ENCODE measurements at regions not wholly inside any gene's neighbourhood (a gene's known extent, or its start where the extent isn't known, plus 50 kb on each side); places are given as distances from the start of the nearest gene placed in this dataset.

- FAIRE-seq (no peak), ATAC-seq (no peak), DNase-seq (ENCODE audit: low read depth in 1 of 2, low spot score in 1 of 2) (no peak)
- Histone ChIP-seq H3K4me2 (no peak overlapping the region), H3K9me3 (no peaks in the 10 kb centered on the region), H3K4me1 (no peaks in the 10 kb centered on the region), H3K27ac (no peak overlapping the region), H3K4me3 (no peak overlapping the region)
- CTCF ChIA-PET = no interaction called here
- POLR2A ChIA-PET = no interaction called here
- WGBS (ENCODE audit: missing lambda C conversion rate) = 44% methylated on average over 11 of the region's 11 CpGs
- no peak for TF ChIP-seq TFCP2L1 (CRISPR knock-in tag; IDR thresholded peaks at IDR 0.05)
- TF ChIP-seq ZSCAN20 (CRISPR knock-in tag; IDR thresholded peaks at IDR 0.05) = no peak
- TF ChIP-seq USF2 (IDR thresholded peaks at IDR 0.05) = no peak
- TF ChIP-seq REST (IDR thresholded peaks at IDR 0.05) = no peak
- no peak for TF ChIP-seq SMC3 (IDR thresholded peaks at IDR 0.05)
- no peak for TF ChIP-seq RARB (CRISPR knock-in tag; IDR thresholded peaks at IDR 0.05)
- TF ChIP-seq CEBPB (IDR thresholded peaks at IDR 0.05) = no peak
- no peak for TF ChIP-seq EHF (CRISPR knock-in tag; IDR thresholded peaks at IDR 0.05)
- no peak for TF ChIP-seq RCOR1 (IDR thresholded peaks at IDR 0.05; ENCODE audit: low read depth, low read length)
- TF ChIP-seq FOSL2 (IDR thresholded peaks at IDR 0.05) = no peak
- TF ChIP-seq FOSL2 (CRISPR knock-in tag; IDR thresholded peaks at IDR 0.05) = no peak
- TF ChIP-seq NPAS2 (CRISPR knock-in tag; IDR thresholded peaks at IDR 0.05; ENCODE audit: borderline replicate concordance) = no peak
- no peak for TF ChIP-seq EP300 (IDR thresholded peaks at IDR 0.05)
- no peak for TF ChIP-seq EHMT2 (IDR thresholded peaks at IDR 0.05; ENCODE audit: low read depth)
- no peak for TF ChIP-seq RNF2 (IDR thresholded peaks at IDR 0.05; ENCODE audit: borderline replicate concordance, low read depth)
- TF ChIP-seq ATOH8 (CRISPR knock-in tag; IDR thresholded peaks at IDR 0.05; ENCODE audit: low read depth) = no peak
- no peak for TF ChIP-seq E2F6 (IDR thresholded peaks at IDR 0.05; ENCODE audit: borderline replicate concordance, low read depth)
- TF ChIP-seq NR3C1 (IDR thresholded peaks at IDR 0.05) = no peak
- TF ChIP-seq MAZ (IDR thresholded peaks at IDR 0.05; ENCODE audit: borderline replicate concordance, low read depth, low read length) = no peak
Observed at GRCh38 chr7:51456-52068, 140.8 kb upstream of the FAM20C start.

GRCh38 chr7:52100-52499 is 140.3 kb upstream of the FAM20C start:
- no peak overlapping the region for H3K4me3 ChIP-seq
- WGBS (ENCODE audit: missing lambda C conversion rate) = 9% methylated on average over 3 of the region's 3 CpGs
- no peak for TF ChIP-seq HEYL (CRISPR knock-in tag; IDR thresholded peaks at IDR 0.05)
- TF ChIP-seq JUN (IDR thresholded peaks at IDR 0.05) = no peak
- no peak for TF ChIP-seq NR3C1 (IDR thresholded peaks at IDR 0.05)
- TF ChIP-seq GATA3 (IDR thresholded peaks at IDR 0.05; ENCODE audit: borderline replicate concordance) = no peak
- no peak for TF ChIP-seq MAX (IDR thresholded peaks at IDR 0.05)
- FAIRE-seq (no peak), ATAC-seq (no peak), DNase-seq (ENCODE audit: low read depth in 1 of 2, low spot score in 1 of 2) (no peak)
- no peak overlapping the region for H3K27ac ChIP-seq
- H3K4me1 ChIP-seq = no peaks in the 10 kb centered on the region
- H3K9me3 ChIP-seq = no peaks in the 10 kb centered on the region
- POLR2A ChIA-PET = no interaction called here
- H3K4me2 ChIP-seq = no peak overlapping the region
- CTCF ChIA-PET = no interaction called here
